Activated T-helper 17 cell treated with anti-CD3 and anti-CD28 coated beads, Interleukin-2, amount 50 U/mL, for 72 hours (primary cell): ENCODE measurements at regions not wholly inside any gene's neighbourhood (a gene's known extent, or its start where the extent isn't known, plus 50 kb on each side); places are given as distances from the start of the nearest gene placed in this dataset.
"Not testable (repeated sequence)": the region's sequence is repeated elsewhere in the genome, so short reads cannot be mapped to it uniquely, and the experiment has no call there.

Source experiments
- ATAC-seq: fragments of 150-1000 bp; cut with Tn5 transposase; replicated peaks from 2 replicates; pipeline ENCODE4 v1.10.0; 2021; ENCODE audit warnings: mild to moderate bottlenecking, moderate library complexity
- H3K27ac Mint-ChIP-seq: one replicate; pipeline ENCODE4 v1.8.0; 2022; ENCODE audit warnings: mixed read lengths
- H3K27me3 Mint-ChIP-seq: one replicate; pipeline ENCODE4 v1.8.0; 2022; ENCODE audit warnings: mixed read lengths
- H3K36me3 Mint-ChIP-seq: one replicate; pipeline ENCODE4 v1.8.0; 2022; ENCODE audit warnings: low read depth, mild to moderate bottlenecking, mixed read lengths
- H3K4me1 Mint-ChIP-seq: one replicate; pipeline ENCODE4 v1.8.0; 2022; ENCODE audit warnings: mixed read lengths
- H3K4me3 Mint-ChIP-seq: one replicate; pipeline ENCODE4 v1.8.0; 2022; ENCODE audit warnings: mild to moderate bottlenecking, mixed read lengths
- H3K9me3 Mint-ChIP-seq: one replicate; pipeline ENCODE4 v1.8.0; 2022; ENCODE audit warnings: mixed read lengths

DNA sequence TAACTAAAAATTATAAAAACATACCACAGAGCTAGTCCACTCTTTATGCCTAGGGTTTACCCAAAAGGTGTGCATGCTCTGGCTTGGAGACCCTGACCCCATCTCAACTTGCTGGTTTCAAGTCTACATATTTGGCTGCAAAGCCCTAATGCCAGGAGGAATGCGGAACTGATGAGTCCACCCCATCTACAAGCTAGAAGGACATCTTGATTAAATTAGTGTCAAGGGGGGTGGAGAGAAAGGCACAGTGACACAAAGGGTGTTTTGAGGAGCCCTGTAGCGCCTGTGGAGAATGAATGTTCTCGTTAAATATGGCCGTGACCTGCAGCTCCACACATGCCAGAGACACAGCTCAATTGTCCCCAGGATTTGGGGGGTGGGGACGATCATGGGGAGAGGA is 104.1 kb upstream of the IKBKE start:
- H3K36me3 Mint-ChIP-seq, H3K4me1 Mint-ChIP-seq, H3K27me3 Mint-ChIP-seq, H3K9me3 Mint-ChIP-seq, H3K4me3 Mint-ChIP-seq, H3K27ac Mint-ChIP-seq, ATAC-seq: not testable (repeated sequence)

DNA sequence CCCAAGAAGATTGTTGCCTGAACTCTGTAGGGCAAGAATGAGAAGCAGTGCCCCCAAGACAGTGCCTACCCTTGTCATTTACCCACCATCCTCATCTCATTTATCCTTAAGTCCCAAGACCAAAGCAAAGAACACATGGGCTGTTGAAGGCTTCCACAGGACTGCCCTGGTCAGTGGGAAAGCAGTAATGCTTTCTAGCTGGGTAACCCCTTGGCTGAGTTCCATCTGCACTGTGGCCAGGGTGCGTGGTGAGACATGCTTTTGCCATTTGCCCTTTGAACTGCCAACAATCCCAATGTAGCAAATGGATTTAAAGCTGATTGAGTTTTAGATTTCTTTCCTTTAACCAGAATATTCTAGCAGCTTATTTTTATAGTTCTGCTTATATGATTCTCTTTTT is 103.5 kb upstream of the IKBKE start:
- not testable (repeated sequence) for H3K27ac Mint-ChIP-seq, H3K27me3 Mint-ChIP-seq, H3K36me3 Mint-ChIP-seq, H3K4me3 Mint-ChIP-seq, ATAC-seq, H3K4me1 Mint-ChIP-seq, H3K9me3 Mint-ChIP-seq

DNA sequence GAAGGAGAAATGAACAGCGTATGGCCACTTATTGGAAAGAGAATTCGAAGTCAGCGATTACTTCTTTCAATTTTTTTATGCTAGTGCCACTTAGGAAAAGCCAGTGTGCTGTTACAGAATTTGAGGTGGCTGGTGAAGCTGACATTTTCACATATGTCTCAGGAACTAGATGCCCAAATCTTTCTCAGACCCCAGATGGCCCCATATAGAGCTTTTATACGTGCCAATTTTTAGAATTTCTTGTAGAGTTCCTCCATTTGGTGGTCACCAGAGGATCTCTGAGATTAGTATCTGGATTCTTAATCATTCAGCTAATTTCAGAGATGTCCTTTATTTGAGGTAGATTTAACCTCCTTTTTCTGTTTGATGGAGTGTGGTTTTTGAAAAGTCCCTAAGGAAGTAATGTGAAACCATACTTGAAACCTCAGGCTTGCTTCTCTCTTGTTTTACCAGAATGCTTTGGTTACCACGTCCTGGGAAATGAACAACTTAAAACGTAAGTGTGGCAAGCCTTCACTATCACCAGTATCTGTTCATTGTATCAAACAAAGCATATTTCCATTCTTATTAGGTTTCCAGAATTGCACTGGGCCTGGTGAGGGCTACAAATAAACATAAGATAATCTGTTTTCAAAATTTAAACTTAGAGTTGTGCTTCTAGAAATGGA is 102.2 kb upstream of the IKBKE start:
- not testable (repeated sequence) for H3K36me3 Mint-ChIP-seq, H3K9me3 Mint-ChIP-seq, H3K4me3 Mint-ChIP-seq, H3K27ac Mint-ChIP-seq, H3K4me1 Mint-ChIP-seq, H3K27me3 Mint-ChIP-seq
- ATAC-seq, result peak; percentile 95

DNA sequence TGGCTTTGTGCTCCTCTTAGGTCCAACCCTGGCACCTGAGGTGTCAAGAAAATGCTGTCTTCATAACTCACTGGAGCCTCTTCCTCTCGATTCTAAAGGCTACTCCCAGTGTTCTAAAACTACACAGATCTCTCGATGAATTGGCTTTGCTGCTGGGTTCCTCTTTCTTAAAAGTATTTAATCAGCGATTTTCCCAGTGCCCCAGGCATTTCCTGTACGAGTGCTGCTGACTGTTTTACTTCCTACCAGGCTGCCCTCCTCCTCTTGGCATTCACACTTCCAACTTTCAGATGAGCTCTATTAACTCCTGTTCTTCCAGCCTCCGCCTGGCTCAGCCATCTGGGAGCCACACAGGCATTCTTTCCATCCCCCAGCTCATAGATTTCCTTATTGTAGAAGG is 95.6 kb upstream of the IKBKE start:
- H3K4me3 Mint-ChIP-seq, H3K27me3 Mint-ChIP-seq, H3K27ac Mint-ChIP-seq, H3K9me3 Mint-ChIP-seq, H3K36me3 Mint-ChIP-seq, ATAC-seq, H3K4me1 Mint-ChIP-seq: not testable (repeated sequence)

DNA sequence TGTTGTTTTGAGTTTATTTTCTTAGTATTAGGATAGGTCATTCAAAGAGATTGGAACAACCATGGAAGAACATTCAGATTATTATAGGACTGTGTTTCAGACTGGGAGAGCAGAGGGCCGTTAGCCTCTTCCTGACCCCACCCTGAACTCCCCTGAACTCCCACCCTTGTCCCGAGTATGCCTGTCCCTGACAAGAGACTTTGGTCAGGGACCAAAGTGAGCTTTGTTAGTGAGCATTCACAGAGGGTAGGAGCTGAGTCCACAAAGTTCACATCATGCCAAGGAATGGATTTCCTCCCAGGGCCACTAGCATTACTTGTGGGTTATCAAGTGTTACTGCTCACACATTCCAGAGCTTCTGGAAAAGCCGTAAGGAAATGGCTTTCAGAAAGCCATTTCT is 94.7 kb upstream of the IKBKE start:
- not testable (repeated sequence) for H3K4me3 Mint-ChIP-seq, H3K36me3 Mint-ChIP-seq, H3K9me3 Mint-ChIP-seq, H3K27ac Mint-ChIP-seq, H3K27me3 Mint-ChIP-seq, H3K4me1 Mint-ChIP-seq, ATAC-seq

DNA sequence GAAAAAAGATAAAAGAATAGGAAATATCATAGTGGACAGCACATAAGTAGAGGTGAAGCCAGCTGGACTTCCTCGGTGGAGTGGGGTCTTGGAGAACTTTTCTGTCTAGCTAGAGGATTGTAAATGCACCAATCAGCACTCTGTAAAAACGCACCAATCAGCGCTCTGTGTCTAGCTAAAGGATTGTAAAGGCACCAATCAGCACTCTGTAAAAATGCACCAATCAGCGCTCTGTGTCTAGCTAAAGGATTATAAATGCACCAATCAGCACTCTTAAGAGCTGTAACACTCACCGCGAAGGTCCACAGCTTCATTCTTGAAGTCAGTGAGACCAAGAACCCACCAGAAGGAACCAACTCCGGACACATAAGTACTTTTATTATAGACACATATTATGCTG is 91.8 kb upstream of the IKBKE start:
- not testable (repeated sequence) for H3K36me3 Mint-ChIP-seq, ATAC-seq, H3K27me3 Mint-ChIP-seq, H3K4me3 Mint-ChIP-seq, H3K9me3 Mint-ChIP-seq, H3K4me1 Mint-ChIP-seq, H3K27ac Mint-ChIP-seq

DNA sequence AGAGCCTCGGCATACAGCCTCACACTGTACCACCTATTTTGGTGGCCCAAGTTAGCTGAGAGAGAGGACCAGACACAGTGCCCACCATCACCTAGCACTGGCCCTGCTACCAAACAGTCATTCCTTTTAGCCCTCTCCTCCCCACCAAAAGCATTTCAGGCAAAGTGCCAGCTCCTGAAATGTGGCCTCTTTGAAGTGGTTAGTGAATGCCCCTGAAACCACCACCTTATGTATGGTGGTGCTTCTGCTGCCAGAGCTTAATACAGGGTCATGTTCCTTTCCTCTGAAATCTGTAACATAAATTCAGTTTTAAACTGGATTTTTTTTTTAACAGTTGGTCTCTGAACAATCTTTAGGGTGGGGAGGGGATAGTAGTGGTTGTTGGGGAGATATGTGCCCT is 91.0 kb upstream of the IKBKE start:
- not testable (repeated sequence) for H3K36me3 Mint-ChIP-seq, ATAC-seq, H3K27ac Mint-ChIP-seq, H3K4me3 Mint-ChIP-seq, H3K27me3 Mint-ChIP-seq, H3K4me1 Mint-ChIP-seq, H3K9me3 Mint-ChIP-seq

DNA sequence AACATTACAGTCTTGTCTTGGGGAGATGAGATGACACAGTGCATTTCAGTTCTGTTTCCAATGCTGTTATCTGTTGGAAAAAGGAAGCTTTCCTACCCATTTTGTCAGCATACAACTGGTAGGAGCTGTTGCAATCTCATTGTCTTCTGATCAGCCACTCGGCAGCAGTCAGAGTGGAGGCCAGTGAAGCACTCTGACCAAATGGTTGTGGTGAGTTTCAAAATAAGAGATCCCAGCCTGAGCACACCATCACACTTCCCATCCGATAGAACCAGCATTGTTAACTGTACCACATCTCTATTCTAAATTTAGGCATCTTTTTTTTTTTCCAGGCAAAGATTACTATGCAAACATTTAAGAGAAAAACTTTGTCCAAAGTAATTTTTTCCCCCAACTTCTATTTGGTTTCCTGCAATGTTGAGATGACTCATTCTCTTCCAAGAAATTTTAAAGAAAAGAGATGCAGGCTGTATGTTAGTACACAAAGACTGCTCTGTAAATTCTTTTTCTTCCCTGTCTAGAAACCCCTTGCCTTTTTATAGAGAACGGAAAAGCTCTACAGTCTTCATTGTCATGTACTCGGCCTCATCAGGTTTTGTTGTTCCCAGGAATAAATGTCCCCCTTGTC is 90.0 kb upstream of the IKBKE start:
- H3K27ac Mint-ChIP-seq, H3K4me3 Mint-ChIP-seq, H3K27me3 Mint-ChIP-seq, H3K36me3 Mint-ChIP-seq, H3K9me3 Mint-ChIP-seq, H3K4me1 Mint-ChIP-seq: not testable (repeated sequence)
- peak; percentile 54 for ATAC-seq

DNA sequence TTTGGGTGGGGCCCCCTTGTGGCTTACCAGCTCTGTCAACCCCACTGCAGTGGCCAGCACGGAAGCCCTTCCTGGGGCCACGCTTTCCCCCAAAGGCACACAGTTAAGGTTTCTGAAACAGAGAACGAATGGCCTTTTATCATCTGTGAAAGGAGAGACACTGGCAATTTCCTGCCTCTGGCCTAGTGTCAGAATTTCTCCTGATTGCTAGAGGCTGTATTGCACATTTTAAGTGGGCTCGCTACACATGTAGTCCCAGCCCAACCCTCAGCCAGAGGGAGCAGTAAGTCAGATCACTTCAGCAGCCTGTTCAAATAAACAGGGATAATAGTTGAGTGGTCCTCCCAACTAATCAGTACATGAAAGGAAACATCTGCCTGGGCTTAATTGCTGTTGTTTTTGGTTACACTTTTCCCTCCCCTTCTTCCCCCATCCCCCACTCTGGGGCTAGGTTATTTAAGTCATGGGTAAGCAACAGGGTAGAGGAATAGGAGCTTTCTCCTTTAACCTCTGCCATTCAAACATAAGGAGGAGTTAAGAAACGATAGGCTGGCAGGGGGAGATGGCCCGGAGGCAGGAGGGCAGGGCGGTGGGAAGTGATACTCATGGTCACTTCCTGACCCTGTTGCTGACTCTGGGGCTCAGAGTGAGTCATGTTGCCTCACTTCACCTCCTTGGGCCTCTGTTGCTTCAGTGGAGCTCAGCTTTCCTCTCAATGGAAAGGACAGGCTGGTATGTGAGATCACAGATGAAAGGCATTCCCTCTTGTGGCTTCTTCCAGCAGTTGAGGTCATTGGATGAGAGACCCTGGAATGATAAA is 89.3 kb upstream of the IKBKE start:
- not testable (repeated sequence) for H3K36me3 Mint-ChIP-seq, H3K27me3 Mint-ChIP-seq, H3K9me3 Mint-ChIP-seq, H3K4me1 Mint-ChIP-seq
- ATAC-seq, result peak; percentile 88
- peak overlapping the region; percentile 90 for H3K27ac Mint-ChIP-seq
- H3K4me3 Mint-ChIP-seq, result peak overlapping the region; percentile 71

DNA sequence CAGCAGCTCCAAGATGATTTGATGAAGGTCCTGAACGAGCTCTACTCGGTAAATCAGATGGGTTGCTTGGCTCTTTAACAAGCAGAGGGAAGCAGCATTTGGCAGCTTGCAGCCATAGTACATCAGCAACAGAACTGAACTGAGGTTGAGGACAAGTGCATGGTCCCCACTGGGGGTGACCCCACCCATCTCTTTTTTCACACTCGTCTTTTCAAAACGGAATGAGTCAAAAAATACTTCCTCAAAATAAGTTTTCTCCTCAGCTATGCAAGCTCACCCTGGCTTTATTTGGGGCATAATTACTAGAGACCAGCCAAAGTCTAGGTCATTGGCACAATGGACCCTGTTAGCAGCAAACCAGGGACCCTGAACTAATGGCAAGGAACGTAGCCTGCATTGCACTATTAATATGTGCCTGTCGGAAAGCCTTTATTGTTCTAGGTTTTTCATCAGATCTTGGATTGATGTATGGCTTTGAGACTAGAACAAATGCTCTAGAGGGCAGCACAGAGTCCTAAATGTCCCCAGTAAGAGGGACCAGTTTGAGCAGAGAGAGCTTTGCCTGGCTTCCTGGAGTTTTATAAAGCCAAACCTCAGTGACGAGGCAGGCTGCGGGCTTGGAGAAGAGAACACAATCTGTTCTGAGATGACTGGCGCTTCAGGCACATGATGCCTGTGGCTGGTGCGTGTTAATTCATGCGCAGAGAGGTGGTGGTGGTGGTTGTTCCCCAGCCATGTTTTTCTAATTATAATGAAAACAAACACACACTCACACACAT is 86.1 kb upstream of the IKBKE start:
- not testable (repeated sequence) for H3K27ac Mint-ChIP-seq, H3K9me3 Mint-ChIP-seq, H3K4me1 Mint-ChIP-seq, H3K4me3 Mint-ChIP-seq, H3K27me3 Mint-ChIP-seq, H3K36me3 Mint-ChIP-seq
- peak; percentile 66 for ATAC-seq

DNA sequence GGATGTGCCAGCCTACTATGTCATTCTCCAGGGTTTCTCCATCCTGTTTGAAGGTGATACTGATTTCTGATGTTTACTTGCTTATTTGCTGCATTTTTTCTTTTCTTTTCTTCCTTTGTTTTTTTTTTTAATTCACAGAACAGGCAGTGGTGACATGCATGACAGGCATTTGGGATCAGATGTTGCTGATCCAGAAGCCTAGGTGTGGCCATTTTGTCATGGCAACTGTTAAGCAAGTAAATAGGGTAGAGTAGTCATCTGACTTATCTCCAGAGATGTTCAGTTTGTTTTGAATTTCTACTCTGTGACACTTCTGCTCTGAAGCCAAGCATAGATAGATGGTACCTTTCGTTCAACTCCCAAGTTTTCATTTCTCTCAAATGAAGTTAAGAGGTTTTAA is 85.4 kb upstream of the IKBKE start:
- H3K36me3 Mint-ChIP-seq, H3K4me3 Mint-ChIP-seq, ATAC-seq, H3K9me3 Mint-ChIP-seq, H3K27me3 Mint-ChIP-seq, H3K27ac Mint-ChIP-seq, H3K4me1 Mint-ChIP-seq: not testable (repeated sequence)

DNA sequence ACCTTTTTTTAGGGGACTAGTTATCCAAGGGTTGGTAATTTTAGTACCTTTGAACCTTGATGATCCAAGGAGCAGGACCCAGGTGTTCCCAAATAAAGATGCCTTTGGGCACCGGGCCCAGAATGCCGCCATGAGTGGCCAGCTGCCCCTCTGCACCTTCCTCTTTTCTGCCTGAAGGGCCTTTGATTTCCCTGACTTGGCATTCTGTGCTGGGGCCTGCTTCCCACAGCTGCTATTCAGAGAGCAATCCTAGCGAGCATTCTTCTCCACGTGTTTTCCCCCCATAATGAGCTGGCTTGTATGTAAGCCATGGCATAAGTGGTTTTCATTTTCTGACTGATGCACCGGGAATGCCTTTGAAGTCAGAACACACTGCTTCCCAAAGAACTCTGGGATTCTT is 82.6 kb upstream of the IKBKE start:
- H3K9me3 Mint-ChIP-seq, H3K36me3 Mint-ChIP-seq, H3K4me3 Mint-ChIP-seq, H3K4me1 Mint-ChIP-seq, ATAC-seq, H3K27ac Mint-ChIP-seq, H3K27me3 Mint-ChIP-seq: not testable (repeated sequence)

DNA sequence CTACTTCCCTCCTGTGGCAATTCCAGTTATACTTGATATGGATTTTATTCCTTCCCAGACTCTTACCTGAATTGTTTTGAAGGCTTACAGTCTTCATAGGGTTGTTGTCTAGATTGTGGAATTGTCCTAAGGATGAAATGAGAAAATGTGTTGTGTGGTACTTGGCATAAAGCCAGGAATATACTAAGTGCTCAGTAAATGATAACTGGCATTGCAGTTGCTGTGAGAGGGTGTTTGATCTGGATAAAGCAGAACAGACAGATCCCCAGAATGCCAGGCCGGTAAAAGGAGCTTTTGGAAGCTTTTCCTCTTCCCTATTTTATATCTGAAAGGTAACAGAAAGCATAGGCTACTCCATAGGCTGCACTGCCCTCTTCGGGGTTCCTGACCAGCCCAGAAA is 78.4 kb upstream of the IKBKE start:
- not testable (repeated sequence) for H3K27me3 Mint-ChIP-seq, ATAC-seq, H3K4me1 Mint-ChIP-seq, H3K9me3 Mint-ChIP-seq, H3K27ac Mint-ChIP-seq, H3K4me3 Mint-ChIP-seq, H3K36me3 Mint-ChIP-seq

DNA sequence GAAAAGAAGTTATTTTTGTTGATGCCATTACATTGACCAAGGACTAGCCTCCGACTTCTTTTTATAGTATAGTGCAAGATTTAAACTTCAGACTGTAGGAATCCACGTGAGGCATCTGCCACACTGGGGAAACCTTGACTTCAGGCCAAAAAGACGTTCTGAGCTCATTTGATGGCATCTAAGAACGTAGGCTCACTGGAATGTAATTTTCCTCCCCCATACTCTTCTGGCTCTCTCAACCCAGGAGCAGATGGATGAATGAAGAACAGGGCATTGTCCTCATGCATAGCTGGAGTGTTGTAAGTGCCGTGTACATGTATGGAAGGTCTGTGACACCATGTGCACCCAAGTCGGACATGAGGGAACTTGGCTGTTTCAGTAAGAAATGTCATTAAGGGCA is 72.8 kb upstream of the IKBKE start:
- H3K36me3 Mint-ChIP-seq, ATAC-seq: not testable (repeated sequence)

DNA sequence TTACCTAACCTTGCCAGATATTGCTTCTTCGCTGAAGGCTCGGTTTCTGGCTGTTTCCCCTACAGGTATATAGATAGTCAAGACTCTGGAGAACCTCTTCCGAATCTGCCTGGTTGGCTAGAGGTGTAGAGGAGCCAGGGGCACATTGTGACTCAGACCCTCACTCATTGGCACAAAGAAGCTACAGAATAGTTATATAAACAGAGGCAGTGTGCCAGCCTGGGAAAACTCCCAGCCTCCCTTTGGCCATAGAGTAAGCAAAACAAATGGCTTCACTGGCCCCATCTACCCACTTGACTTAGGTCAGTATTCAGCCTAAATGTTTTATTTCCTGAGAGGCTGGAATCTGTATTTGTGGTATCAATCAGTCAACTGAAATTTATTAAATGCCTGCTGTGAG is 72.0 kb upstream of the IKBKE start:
- not testable (repeated sequence) for H3K4me1 Mint-ChIP-seq, H3K36me3 Mint-ChIP-seq, H3K4me3 Mint-ChIP-seq, H3K27ac Mint-ChIP-seq, H3K27me3 Mint-ChIP-seq, ATAC-seq, H3K9me3 Mint-ChIP-seq

More for the DNA sequence above, 72.8 kb upstream of the IKBKE start:
- H3K4me3 Mint-ChIP-seq, H3K27ac Mint-ChIP-seq, H3K4me1 Mint-ChIP-seq, H3K9me3 Mint-ChIP-seq, H3K27me3 Mint-ChIP-seq: not testable (repeated sequence)
